ENCODE measurements at regions not wholly inside any gene's neighbourhood (a gene's known extent, or its start where the extent isn't known, plus 50 kb on each side); places are given as distances from the start of the nearest gene placed in this dataset.

GRCh38 chr11:101686514-101686913 is 102.7 kb upstream of the TRPC6 start:
- no peaks in the 10 kb centered on the region for H3K4me1 ChIP-seq
- H3K27me3 Mint-ChIP-seq (ENCODE audit: insufficient read depth, unreplicated experiment), result no peaks in the 10 kb centered on the region
- TF ChIP-seq CTCF (IDR thresholded peaks at IDR 0.05; ENCODE audit: insufficient read depth in 1 of 2, low read depth in 1 of 2, low read length in 1 of 2, severe bottlenecking in 1 of 2, unreplicated experiment in 1 of 2), result no peak
- H3K4me3 Mint-ChIP-seq (ENCODE audit: unreplicated experiment), result no peak overlapping the region
- CTCF ChIA-PET, result no interaction called here
- H3K36me3 Mint-ChIP-seq (ENCODE audit: insufficient read depth, unreplicated experiment), result no peaks in the 10 kb centered on the region
- H3K27me3 ChIP-seq (replicated peaks; ENCODE audit: control insufficient read depth, insufficient read depth, low read length), result no peaks in the 10 kb centered on the region
- no peaks in the 10 kb centered on the region for H3K4me1 Mint-ChIP-seq (ENCODE audit: low read depth, unreplicated experiment)
- BruUV-seq (replicated peaks), result no TSS peak
- peaks cover 52% of the 10 kb centered on the region for H3K9me3 Mint-ChIP-seq (ENCODE audit: unreplicated experiment)
- no peak overlapping the region for H3K4me3 ChIP-seq (ENCODE audit: low read depth, low read length)
- intact Hi-C loops (cut with micrococcal nuclease; ENCODE audit: unreplicated experiment), result no loop called here
- POLR2A ChIA-PET, result no interaction called here
- H3K36me3 ChIP-seq (ENCODE audit: control insufficient read depth, insufficient read depth, low read length), result no peaks in the 10 kb centered on the region
- no peak overlapping the region for H3K27ac Mint-ChIP-seq (ENCODE audit: unreplicated experiment)
- H3K9me3 ChIP-seq, result peaks cover 7% of the 10 kb centered on the region; the same call in 1 of the 2 replicates
- DNase-seq, result no peak

- Mint-ChIP-seq H3K27me3 (ENCODE audit: insufficient read depth, unreplicated experiment) (peaks cover 18% of the 10 kb centered on the region), H3K9me3 (ENCODE audit: unreplicated experiment) (no peaks in the 10 kb centered on the region), H3K27ac (ENCODE audit: unreplicated experiment) (no peak overlapping the region), H3K36me3 (ENCODE audit: insufficient read depth, unreplicated experiment) (no peaks in the 10 kb centered on the region), H3K4me3 (ENCODE audit: unreplicated experiment) (no peak overlapping the region), H3K4me1 (ENCODE audit: low read depth, unreplicated experiment) (no peaks in the 10 kb centered on the region)
- TF ChIP-seq CTCF (IDR thresholded peaks at IDR 0.05; ENCODE audit: insufficient read depth in 1 of 2, low read depth in 1 of 2, low read length in 1 of 2, severe bottlenecking in 1 of 2, unreplicated experiment in 1 of 2), result no peak
- intact Hi-C loops (cut with micrococcal nuclease; ENCODE audit: unreplicated experiment), result no loop called here
- BruUV-seq (replicated peaks), result no TSS peak
- ChIA-PET POLR2A (no interaction called here), CTCF (no interaction called here)
- peaks cover 1% of the 10 kb centered on the region; the same call in 1 of the 2 replicates for H3K27me3 ChIP-seq (replicated peaks; ENCODE audit: control insufficient read depth, insufficient read depth, low read length)
- no peaks in the 10 kb centered on the region for H3K36me3 ChIP-seq (ENCODE audit: control insufficient read depth, insufficient read depth, low read length)
- no peak overlapping the region for H3K4me3 ChIP-seq (ENCODE audit: low read depth, low read length)
- H3K4me1 ChIP-seq, result no peaks in the 10 kb centered on the region
- H3K9me3 ChIP-seq, result no peaks in the 10 kb centered on the region
- no peak for DNase-seq
Observed at GRCh38 chr11:101668236-101668635, 84.4 kb upstream of the TRPC6 start.

GRCh38 chr11:101666916-101667315 is 83.1 kb upstream of the TRPC6 start:
- H3K27me3 Mint-ChIP-seq (ENCODE audit: insufficient read depth, unreplicated experiment), result peaks cover 18% of the 10 kb centered on the region
- BruUV-seq (replicated peaks), result no TSS peak
- ChIA-PET POLR2A (no interaction called here), CTCF (no interaction called here)
- Histone ChIP-seq H3K9me3 (no peaks in the 10 kb centered on the region), H3K27me3 (replicated peaks; ENCODE audit: control insufficient read depth, insufficient read depth, low read length) (no peaks in the 10 kb centered on the region), H3K4me1 (no peaks in the 10 kb centered on the region), H3K4me3 (ENCODE audit: low read depth, low read length) (no peak overlapping the region), H3K36me3 (ENCODE audit: control insufficient read depth, insufficient read depth, low read length) (no peaks in the 10 kb centered on the region)
- no peak overlapping the region for H3K27ac Mint-ChIP-seq (ENCODE audit: unreplicated experiment)
- TF ChIP-seq CTCF (IDR thresholded peaks at IDR 0.05; ENCODE audit: insufficient read depth in 1 of 2, low read depth in 1 of 2, low read length in 1 of 2, severe bottlenecking in 1 of 2, unreplicated experiment in 1 of 2), result no peak
- intact Hi-C loops (cut with micrococcal nuclease; ENCODE audit: unreplicated experiment), result no loop called here
- no peaks in the 10 kb centered on the region for H3K36me3 Mint-ChIP-seq (ENCODE audit: insufficient read depth, unreplicated experiment)
- no peaks in the 10 kb centered on the region for H3K4me1 Mint-ChIP-seq (ENCODE audit: low read depth, unreplicated experiment)
- DNase-seq, result no peak
- no peak overlapping the region for H3K4me3 Mint-ChIP-seq (ENCODE audit: unreplicated experiment)
- H3K9me3 Mint-ChIP-seq (ENCODE audit: unreplicated experiment), result no peaks in the 10 kb centered on the region

Measured in Caco-2 (cell line).